Neural cell (in vitro differentiated cells): ENCODE measurements at regions not wholly inside any gene's neighbourhood (a gene's known extent, or its start where the extent isn't known, plus 50 kb on each side); places are given as distances from the start of the nearest gene placed in this dataset.
A peak's percentile ranks its signal among the peaks of the same experiment; 100 is the strongest.

Source experiments
- H2AFZ ChIP-seq: fragments of 200-600, 300-800 bp; sonication (generic), shearing (Covaris generic); 2 replicates; pipeline ENCODE4 v1.6.0; 2014; ENCODE audit warnings: low read depth, mild to moderate bottlenecking, antibody characterized with exemption, low read length, moderate library complexity
- H3F3A ChIP-seq: fragments of 200-600 bp; shearing (Covaris generic); 2 replicates; pipeline ENCODE4 v1.6.1; 2016; ENCODE audit warnings: mild to moderate bottlenecking, moderate library complexity, mixed read lengths, antibody characterized with exemption, low read length; ENCODE audit not compliant: insufficient read depth, poor library complexity, severe bottlenecking
- H3K27ac ChIP-seq: fragments of 200-600, 300-800 bp; sonication (generic), shearing (Covaris generic); 2 replicates; pipeline ENCODE4 v1.5.1; 2014; ENCODE audit warnings: mild to moderate bottlenecking, low read length, moderate library complexity
- H3K27me3 ChIP-seq: fragments of 300-800, 200-600 bp; sonication (generic), shearing (Covaris generic); 2 replicates; pipeline ENCODE4 v1.6.0; 2014; ENCODE audit warnings: mild to moderate bottlenecking, low read depth, low read length, moderate library complexity; ENCODE audit not compliant: insufficient read depth
- H3K36me3 ChIP-seq: fragments of 300-800, 200-600 bp; sonication (generic), shearing (Covaris generic); 2 replicates; pipeline ENCODE4 v1.5.1; 2014; ENCODE audit warnings: mild to moderate bottlenecking, antibody characterized with exemption, low read length, moderate library complexity; ENCODE audit not compliant: insufficient read depth
- H3K4me2 ChIP-seq: fragments of 300-800, 200-600 bp; sonication (generic), shearing (Covaris generic); 2 replicates; pipeline ENCODE4 v1.6.0; 2014; ENCODE audit warnings: mild to moderate bottlenecking, low read length
- H3K4me3 ChIP-seq: fragments of 300-800, 200-600 bp; sonication (generic), shearing (Covaris generic); 2 replicates; pipeline ENCODE4 v1.5.1; 2014; ENCODE audit warnings: mild to moderate bottlenecking, low read length, moderate library complexity
- H3K79me2 ChIP-seq: fragments of 200-600 bp; shearing (Covaris generic); replicated peaks from 2 replicates; pipeline ENCODE4 v1.6.0; 2014; ENCODE audit warnings: mild to moderate bottlenecking, low read length, moderate library complexity; ENCODE audit not compliant: insufficient read depth
- H3K9ac ChIP-seq: fragments of 300-800, 200-600 bp; sonication (generic), shearing (Covaris generic); 2 replicates; pipeline ENCODE4 v1.6.1; 2016; ENCODE audit warnings: mild to moderate bottlenecking, low read length, mixed read lengths
- H3K9me2 ChIP-seq: fragments of 200-600 bp; shearing (Covaris generic); 2 replicates; pipeline ENCODE4 v1.6.1; 2016; ENCODE audit warnings: mild to moderate bottlenecking, low read length, mixed read lengths; ENCODE audit not compliant: insufficient read depth
- H3K9me3 ChIP-seq: fragments of 200-600, 300-800 bp; sonication (generic), shearing (Covaris generic); 2 replicates; pipeline ENCODE4 v1.6.1; 2016; ENCODE audit warnings: mild to moderate bottlenecking, mixed run types, low read length, moderate library complexity, mixed read lengths
- H4K20me1 ChIP-seq: fragments of 200-600 bp; shearing (Covaris generic); 2 replicates; pipeline ENCODE4 v1.6.1; 2016; ENCODE audit warnings: mild to moderate bottlenecking, mixed run types; ENCODE audit not compliant: insufficient read depth
- EP300 ChIP-seq: fragments of 450-650 bp; conservative IDR thresholded peaks from 2 replicates; pipeline ENCODE4 v1.6.1; 2014; ENCODE audit warnings: antibody characterized with exemption, mild to moderate bottlenecking, moderate library complexity; ENCODE audit not compliant: poor library complexity, severe bottlenecking
- EZH2 ChIP-seq: fragments of 200-600, 300-800 bp; shearing (Covaris generic), sonication (generic); IDR thresholded peaks from 2 replicates; pipeline ENCODE4 v1.6.1; 2014; ENCODE audit warnings: antibody characterized with exemption, low read length, borderline replicate concordance, mild to moderate bottlenecking; ENCODE audit not compliant: insufficient read depth, poor library complexity, severe bottlenecking
- MXI1 ChIP-seq: fragments of 450-650 bp; conservative IDR thresholded peaks from 2 replicates; pipeline ENCODE4 v1.6.1; 2014; ENCODE audit warnings: antibody characterized with exemption, mild to moderate bottlenecking; ENCODE audit not compliant: poor library complexity, severe bottlenecking
- POLR2AphosphoS5 ChIP-seq: IDR thresholded peaks from 2 replicates; pipeline ENCODE4 v1.6.1; 2012
- RAD21 ChIP-seq: fragments of 450-650 bp; conservative IDR thresholded peaks from 2 replicates; pipeline ENCODE4 v1.6.1; 2014; ENCODE audit warnings: antibody characterized with exemption, mild to moderate bottlenecking, moderate library complexity
- SMC3 ChIP-seq: fragments of 450-650 bp; conservative IDR thresholded peaks from 2 replicates; pipeline ENCODE4 v1.6.1; 2014; ENCODE audit warnings: antibody characterized with exemption, mild to moderate bottlenecking, moderate library complexity; ENCODE audit not compliant: poor library complexity
- TAF1 ChIP-seq: IDR thresholded peaks from 2 replicates; pipeline ENCODE4 v1.6.1; 2012; ENCODE audit warnings: low read depth
- TF ChIP-seq, protein P1 (sequence below): fragments of 450-650 bp; IDR thresholded peaks from 2 replicates; pipeline ENCODE4 v1.5.1; 2014; ENCODE audit warnings: antibody characterized with exemption, mild to moderate bottlenecking, moderate library complexity; ENCODE audit not compliant: poor library complexity, severe bottlenecking
- TF ChIP-seq, protein P2 (sequence below): IDR thresholded peaks from 2 replicates; pipeline ENCODE4 v1.6.1; 2012; ENCODE audit warnings: borderline replicate concordance

DNA sequence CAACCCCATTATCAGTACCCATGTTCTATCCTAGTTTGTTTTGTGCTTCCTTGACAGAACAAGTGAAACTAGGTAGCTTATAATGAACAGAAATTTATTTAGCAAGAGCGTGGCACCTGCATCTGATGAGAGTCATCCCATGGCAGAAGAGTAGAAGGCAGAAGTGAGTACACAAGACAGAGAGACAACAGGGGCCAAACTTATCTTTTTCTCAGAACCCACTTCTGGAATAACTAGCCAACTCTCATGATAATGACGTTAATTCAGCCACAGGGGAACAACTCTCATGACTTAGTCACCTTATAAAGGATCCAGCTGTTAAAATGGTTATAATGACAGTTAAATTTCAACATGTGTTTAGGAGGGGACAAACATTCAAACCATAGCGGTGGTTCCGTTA, 644.9 kb downstream of the TECRL start:
- no peaks in the 10 kb centered on the region for H3K36me3 ChIP-seq
- H3K9me2 ChIP-seq: no peaks in the 10 kb centered on the region
- no peak overlapping the region for H3K4me2 ChIP-seq
- no peaks in the 10 kb centered on the region for H3K79me2 ChIP-seq
- H3F3A ChIP-seq: no peaks in the 10 kb centered on the region
- TF ChIP-seq POLR2AphosphoS5 (no peak), SMC3 (no peak), EP300 (no peak), MXI1 (no peak), TAF1 (no peak), RAD21 (no peak), EZH2 (no peak)
- TF ChIP-seq, protein P1, sequence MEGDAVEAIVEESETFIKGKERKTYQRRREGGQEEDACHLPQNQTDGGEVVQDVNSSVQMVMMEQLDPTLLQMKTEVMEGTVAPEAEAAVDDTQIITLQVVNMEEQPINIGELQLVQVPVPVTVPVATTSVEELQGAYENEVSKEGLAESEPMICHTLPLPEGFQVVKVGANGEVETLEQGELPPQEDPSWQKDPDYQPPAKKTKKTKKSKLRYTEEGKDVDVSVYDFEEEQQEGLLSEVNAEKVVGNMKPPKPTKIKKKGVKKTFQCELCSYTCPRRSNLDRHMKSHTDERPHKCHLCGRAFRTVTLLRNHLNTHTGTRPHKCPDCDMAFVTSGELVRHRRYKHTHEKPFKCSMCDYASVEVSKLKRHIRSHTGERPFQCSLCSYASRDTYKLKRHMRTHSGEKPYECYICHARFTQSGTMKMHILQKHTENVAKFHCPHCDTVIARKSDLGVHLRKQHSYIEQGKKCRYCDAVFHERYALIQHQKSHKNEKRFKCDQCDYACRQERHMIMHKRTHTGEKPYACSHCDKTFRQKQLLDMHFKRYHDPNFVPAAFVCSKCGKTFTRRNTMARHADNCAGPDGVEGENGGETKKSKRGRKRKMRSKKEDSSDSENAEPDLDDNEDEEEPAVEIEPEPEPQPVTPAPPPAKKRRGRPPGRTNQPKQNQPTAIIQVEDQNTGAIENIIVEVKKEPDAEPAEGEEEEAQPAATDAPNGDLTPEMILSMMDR: no peak
- TF ChIP-seq, protein P2, sequence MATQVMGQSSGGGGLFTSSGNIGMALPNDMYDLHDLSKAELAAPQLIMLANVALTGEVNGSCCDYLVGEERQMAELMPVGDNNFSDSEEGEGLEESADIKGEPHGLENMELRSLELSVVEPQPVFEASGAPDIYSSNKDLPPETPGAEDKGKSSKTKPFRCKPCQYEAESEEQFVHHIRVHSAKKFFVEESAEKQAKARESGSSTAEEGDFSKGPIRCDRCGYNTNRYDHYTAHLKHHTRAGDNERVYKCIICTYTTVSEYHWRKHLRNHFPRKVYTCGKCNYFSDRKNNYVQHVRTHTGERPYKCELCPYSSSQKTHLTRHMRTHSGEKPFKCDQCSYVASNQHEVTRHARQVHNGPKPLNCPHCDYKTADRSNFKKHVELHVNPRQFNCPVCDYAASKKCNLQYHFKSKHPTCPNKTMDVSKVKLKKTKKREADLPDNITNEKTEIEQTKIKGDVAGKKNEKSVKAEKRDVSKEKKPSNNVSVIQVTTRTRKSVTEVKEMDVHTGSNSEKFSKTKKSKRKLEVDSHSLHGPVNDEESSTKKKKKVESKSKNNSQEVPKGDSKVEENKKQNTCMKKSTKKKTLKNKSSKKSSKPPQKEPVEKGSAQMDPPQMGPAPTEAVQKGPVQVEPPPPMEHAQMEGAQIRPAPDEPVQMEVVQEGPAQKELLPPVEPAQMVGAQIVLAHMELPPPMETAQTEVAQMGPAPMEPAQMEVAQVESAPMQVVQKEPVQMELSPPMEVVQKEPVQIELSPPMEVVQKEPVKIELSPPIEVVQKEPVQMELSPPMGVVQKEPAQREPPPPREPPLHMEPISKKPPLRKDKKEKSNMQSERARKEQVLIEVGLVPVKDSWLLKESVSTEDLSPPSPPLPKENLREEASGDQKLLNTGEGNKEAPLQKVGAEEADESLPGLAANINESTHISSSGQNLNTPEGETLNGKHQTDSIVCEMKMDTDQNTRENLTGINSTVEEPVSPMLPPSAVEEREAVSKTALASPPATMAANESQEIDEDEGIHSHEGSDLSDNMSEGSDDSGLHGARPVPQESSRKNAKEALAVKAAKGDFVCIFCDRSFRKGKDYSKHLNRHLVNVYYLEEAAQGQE: no peak
- H3K4me3 ChIP-seq: no peak overlapping the region
- H2AFZ ChIP-seq: no peak overlapping the region
- H3K9me3 ChIP-seq: no peaks in the 10 kb centered on the region
- H4K20me1 ChIP-seq: no peaks in the 10 kb centered on the region
- H3K9ac ChIP-seq: no peak overlapping the region
- H3K27me3 ChIP-seq: no peaks in the 10 kb centered on the region
- H3K27ac ChIP-seq: no peak overlapping the region

- no peak overlapping the region for H2AFZ ChIP-seq
- H3K36me3 ChIP-seq: no peaks in the 10 kb centered on the region
- H3K4me3 ChIP-seq: no peak overlapping the region
- no peaks in the 10 kb centered on the region for H3F3A ChIP-seq
- H3K27me3 ChIP-seq: no peaks in the 10 kb centered on the region
- TF ChIP-seq, protein P1: no peak
- TF ChIP-seq TAF1 (no peak), MXI1 (no peak), RAD21 (peak; percentile 32), SMC3 (no peak), EP300 (peak; percentile 97), EZH2 (no peak), POLR2AphosphoS5 (peak; percentile 87)
- TF ChIP-seq, protein P2: peak; percentile 66
- no peak overlapping the region for H3K9ac ChIP-seq
- no peaks in the 10 kb centered on the region for H3K9me2 ChIP-seq
- H3K9me3 ChIP-seq: no peaks in the 10 kb centered on the region
- no peaks in the 10 kb centered on the region for H4K20me1 ChIP-seq
- no peak overlapping the region for H3K4me2 ChIP-seq
- H3K79me2 ChIP-seq: no peaks in the 10 kb centered on the region
- peak overlapping the region; percentile 78 for H3K27ac ChIP-seq
These were observed 651.3 kb downstream of the TECRL start for GRCh38 chr4:63757929-63758328.
